H1 (cell line): ENCODE measurements at regions not wholly inside any gene's neighbourhood (a gene's known extent, or its start where the extent isn't known, plus 50 kb on each side); places are given as distances from the start of the nearest gene placed in this dataset.

ENCODE experiments used
- CTCF ChIA-PET: fragments of 300-600 bp; sonication (Branson Sonifier 250); formaldehyde crosslinking; loops from one replicate; lab custom pipeline; 2021; ENCODE audit not compliant: partially characterized antibody; lab: Charles Lee
- POLR2A ChIA-PET: fragments of 300-600 bp; sonication (Branson Sonifier 250); formaldehyde crosslinking; loops from one replicate; lab custom pipeline; 2021; ENCODE audit warnings: inconsistent platforms; ENCODE audit not compliant: partially characterized antibody; lab: Charles Lee
- DNase-seq, 2 experiments: peaks; one replicate each; pipeline versions ENCODE4 v3.0.0 to v3.0.0-alpha.2; 2010 to 2022; ENCODE audit warnings: low spot score in 2 of 2, low read depth in 1 of 2, mixed read lengths in 1 of 2
- FAIRE-seq: peaks from 2 replicates; lab custom pipeline; 2011; peaks lifted over from hg19 to GRCh38; lab: Jason Lieb, UNC
- H2AFZ ChIP-seq: 2 replicates; pipeline ENCODE4 v1.8.1; 2012; ENCODE audit warnings: low read length, inconsistent platforms
- H2AK5ac ChIP-seq: 2 replicates; pipeline ENCODE4 v1.6.1; 2013; ENCODE audit warnings: low read depth, low read length
- H2BK120ac ChIP-seq: replicated peaks from 2 replicates; pipeline ENCODE3; 2013; ENCODE audit warnings: low read depth, low read length, inconsistent platforms
- H2BK12ac ChIP-seq: 2 replicates; pipeline ENCODE4 v1.6.1; 2013; ENCODE audit warnings: low read depth, low read length
- H2BK15ac ChIP-seq: 2 replicates; pipeline ENCODE4 v1.6.1; 2013; ENCODE audit warnings: low read length
- H2BK20ac ChIP-seq: 2 replicates; pipeline ENCODE4 v1.6.1; 2013; ENCODE audit warnings: low read length
- H2BK5ac ChIP-seq: 2 replicates; pipeline ENCODE4 v1.6.1; 2013; ENCODE audit warnings: low read depth, low read length
- H3K14ac ChIP-seq: 2 replicates; pipeline ENCODE4 v1.6.1; 2013; ENCODE audit warnings: inconsistent platforms; ENCODE audit not compliant: insufficient read length
- H3K18ac ChIP-seq: 2 replicates; pipeline ENCODE4 v1.6.1; 2013; ENCODE audit warnings: low read length; ENCODE audit errors: extremely low read depth
- H3K23ac ChIP-seq: 2 replicates; pipeline ENCODE4 v1.6.1; 2013; ENCODE audit warnings: inconsistent platforms; ENCODE audit not compliant: insufficient read length
- H3K23me2 ChIP-seq: 2 replicates; pipeline ENCODE4 v1.6.1; 2013; ENCODE audit warnings: low read depth, low read length
- H3K27ac ChIP-seq: 2 replicates; pipeline ENCODE4 v1.6.1; 2011; ENCODE audit warnings: low read depth, low read length, inconsistent platforms
- H3K27me3 ChIP-seq, 4 experiments: replicated peaks in 1 of 4; 1 replicate in 1 of 4; 2 replicates in 3 of 4; pipeline versions ENCODE4 v1.6.1 to v1.8.1; 2011 to 2013; ENCODE audit warnings: low read length in 3 of 4, mild to moderate bottlenecking in 3 of 4, inconsistent platforms in 2 of 4, mixed read lengths in 2 of 4, moderate library complexity in 1 of 4; ENCODE audit not compliant: control insufficient read depth in 3 of 4, insufficient read depth in 3 of 4; ENCODE audit errors: extremely low read depth in 1 of 4
- H3K36me3 ChIP-seq, 4 experiments: 2 replicates each; pipeline versions ENCODE4 v1.6.1 to v1.8.1; 2011 to 2013; ENCODE audit warnings: mild to moderate bottlenecking in 4 of 4, low read length in 3 of 4, moderate library complexity in 2 of 4, control low read depth in 1 of 4, inconsistent platforms in 1 of 4; ENCODE audit not compliant: insufficient read depth in 4 of 4, control insufficient read depth in 2 of 4
- H3K4ac ChIP-seq: replicated peaks from 2 replicates; pipeline ENCODE3; 2013; ENCODE audit warnings: low read length, low read depth, mixed read lengths, inconsistent platforms; ENCODE audit not compliant: insufficient read length
- H3K4me1 ChIP-seq, 4 experiments: replicated peaks in 1 of 4; 1 replicate in 1 of 4; 2 replicates in 3 of 4; pipeline versions ENCODE4 v1.6.1 to v1.8.1; 2011 to 2013; ENCODE audit warnings: low read length in 3 of 4, inconsistent platforms in 2 of 4, mixed read lengths in 1 of 4; ENCODE audit not compliant: insufficient read depth in 4 of 4, control insufficient read depth in 3 of 4
- H3K4me2 ChIP-seq, 2 experiments: 2 replicates each; pipeline versions ENCODE4 v1.6.1 to v1.8.1; 2011 to 2013; ENCODE audit warnings: low read depth in 2 of 2, low read length in 2 of 2, control low read depth in 1 of 2, inconsistent platforms in 1 of 2, mild to moderate bottlenecking in 1 of 2; ENCODE audit not compliant: insufficient read depth in 1 of 2
- H3K4me3 ChIP-seq, 4 experiments: fragments of 200-600, 300-600 bp in 1 of 4; sonication (generic), shearing (Covaris generic), sonication (Bioruptor Twin) in 1 of 4; 2 replicates each; pipeline versions ENCODE4 v1.5.1 to v1.8.1; 2011 to 2016; ENCODE audit warnings: low read length in 4 of 4, low read depth in 3 of 4, control low read depth in 2 of 4, inconsistent platforms in 2 of 4, mild to moderate bottlenecking in 2 of 4, mixed read lengths in 1 of 4, moderate library complexity in 1 of 4; ENCODE audit not compliant: insufficient read depth in 2 of 4; ENCODE audit errors: extremely low read depth in 1 of 4
- H3K56ac ChIP-seq: replicated peaks from 2 replicates; pipeline ENCODE3; 2013; ENCODE audit warnings: low read depth, mild to moderate bottlenecking, mixed read lengths, low read length, inconsistent platforms; ENCODE audit not compliant: insufficient read length
- H3K79me1 ChIP-seq: 2 replicates; pipeline ENCODE4 v1.6.1; 2013; ENCODE audit warnings: low read depth, low read length, control low read depth
- H3K79me2 ChIP-seq, 2 experiments: 2 replicates each; pipeline versions ENCODE4 v1.6.1 to v1.8.1; 2012 to 2013; ENCODE audit warnings: low read length in 2 of 2, mild to moderate bottlenecking in 2 of 2, inconsistent platforms in 1 of 2; ENCODE audit not compliant: insufficient read depth in 2 of 2, control insufficient read depth in 1 of 2
- H3K9ac ChIP-seq, 4 experiments: replicated peaks in 1 of 4; 1 replicate in 1 of 4; 2 replicates in 3 of 4; pipeline versions ENCODE4 v1.6.1 to v1.8.1; 2011 to 2013; ENCODE audit warnings: low read depth in 3 of 4, low read length in 3 of 4, control low read depth in 2 of 4, mild to moderate bottlenecking in 2 of 4, moderate library complexity in 2 of 4, inconsistent platforms in 1 of 4; ENCODE audit errors: extremely low read depth in 1 of 4
- H3K9me3 ChIP-seq, 2 experiments: 2 replicates each; pipeline versions ENCODE4 v1.6.1 to v1.8.1; 2012 to 2013; ENCODE audit warnings: mild to moderate bottlenecking in 2 of 2, moderate library complexity in 2 of 2, control low read depth in 1 of 2, inconsistent platforms in 1 of 2, low read depth in 1 of 2, low read length in 1 of 2, mixed read lengths in 1 of 2; ENCODE audit not compliant: insufficient read depth in 2 of 2
- H4K20me1 ChIP-seq, 2 experiments: replicated peaks in 1 of 2; 2 replicates each; pipeline versions ENCODE3 to v1.8.1; 2011 to 2013; ENCODE audit warnings: inconsistent platforms in 2 of 2, low read length in 2 of 2, mild to moderate bottlenecking in 1 of 2; ENCODE audit not compliant: insufficient read depth in 2 of 2, control insufficient read depth in 1 of 2
- H4K5ac ChIP-seq: 2 replicates; pipeline ENCODE4 v1.6.1; 2013; ENCODE audit warnings: low read length, low read depth, mixed read lengths, inconsistent platforms; ENCODE audit not compliant: insufficient read length
- H4K8ac ChIP-seq: 2 replicates; pipeline ENCODE4 v1.8.0; 2013; ENCODE audit warnings: mild to moderate bottlenecking, moderate library complexity, low read length, inconsistent platforms; ENCODE audit not compliant: insufficient read depth; ENCODE audit errors: extremely low read depth
- H4K91ac ChIP-seq: replicated peaks from 2 replicates; pipeline ENCODE3; 2013; ENCODE audit warnings: low read length, mixed read lengths, inconsistent platforms; ENCODE audit not compliant: insufficient read length
- ATF2 ChIP-seq: IDR thresholded peaks from 2 replicates; pipeline ENCODE4 v1.6.1; 2012; ENCODE audit warnings: low read length, inconsistent platforms
- BCL11A ChIP-seq, 2 experiments: IDR thresholded peaks; one replicate each; pipeline ENCODE4 v1.6.1; 2011; ENCODE audit warnings: low read depth in 2 of 2, low read length in 2 of 2, mild to moderate bottlenecking in 2 of 2
- EGR1 ChIP-seq: IDR thresholded peaks from 2 replicates; pipeline ENCODE4 v1.6.1; 2011; ENCODE audit warnings: low read depth, low read length, borderline replicate concordance
- KDM4A ChIP-seq: IDR thresholded peaks from one replicate; pipeline ENCODE4 v1.7.1; 2012; ENCODE audit warnings: low read depth, mild to moderate bottlenecking, moderate library complexity, low read length, inconsistent platforms; ENCODE audit not compliant: severe bottlenecking
- POLR2A ChIP-seq, 2 experiments: IDR thresholded peaks; 1 replicate in 1 of 2; 2 replicates in 1 of 2; pipeline ENCODE4 v1.6.1; 2011; ENCODE audit warnings: low read depth in 2 of 2, low read length in 2 of 2, mild to moderate bottlenecking in 2 of 2; ENCODE audit errors: control extremely low read depth in 1 of 2
- RBBP5 ChIP-seq: IDR thresholded peaks from 2 replicates; pipeline ENCODE4 v1.7.1; 2012; ENCODE audit warnings: low read depth, mild to moderate bottlenecking, inconsistent platforms, low read length, moderate library complexity, borderline replicate concordance
- SAP30 ChIP-seq: fragments of 300-600 bp; sonication (generic); IDR thresholded peaks from 2 replicates; pipeline ENCODE4 v1.7.1; 2012; ENCODE audit warnings: low read length, moderate library complexity, mild to moderate bottlenecking, inconsistent platforms; ENCODE audit not compliant: insufficient read depth, insufficient replicate concordance
- SIRT6 ChIP-seq: IDR thresholded peaks from one replicate; pipeline ENCODE4 v1.7.1; 2012; ENCODE audit warnings: low read length, inconsistent platforms
- SP2 ChIP-seq: IDR thresholded peaks from 2 replicates; pipeline ENCODE4 v1.6.1; 2012; ENCODE audit warnings: mild to moderate bottlenecking, low read length, inconsistent platforms
- TAF1 ChIP-seq: IDR thresholded peaks from 2 replicates; pipeline ENCODE4 v1.6.1; 2011; ENCODE audit warnings: mild to moderate bottlenecking, low read depth, low read length
- WGBS, 2 experiments: shearing (Covaris generic) in 1 of 2; methylation state at CpG; one replicate each; pipeline versions ENCODE4 v1.1.6 to v1.1.7; 2013 to 2015; ENCODE audit warnings: low lambda C conversion rate in 2 of 2, mixed read lengths in 2 of 2, inconsistent platforms in 1 of 2, low coverage in 1 of 2, missing lambda C conversion rate in 1 of 2; ENCODE audit not compliant: insufficient replicate concordance in 2 of 2, insufficient coverage in 1 of 2, insufficient read length in 1 of 2; ENCODE audit errors: extremely low coverage in 1 of 2, missing lambda C conversion rate in 1 of 2; 5-methylcytosine and 5-hydroxymethylcytosine counted together

GRCh38 chr15:58336161-58336560, 95.6 kb upstream of the LIPC start:
- no peak overlapping the region for H2BK12ac ChIP-seq
- ChIA-PET POLR2A (no interaction called here), CTCF (interaction anchor here (0.7 kb wide), 1 partner anchor 746 kb away, joined by 3 read pairs; no protein-coding TSS in a partner anchor)
- H3K27me3 ChIP-seq, result no peaks in the 10 kb centered on the region
- no peak overlapping the region for H4K8ac ChIP-seq
- no peak overlapping the region for H2AK5ac ChIP-seq
- H3K56ac ChIP-seq, result no peak overlapping the region
- no peak overlapping the region for H4K91ac ChIP-seq
- FAIRE-seq, result no peak
- H3K9ac ChIP-seq, result no peak overlapping the region
- no peak overlapping the region for H3K14ac ChIP-seq
- no peak overlapping the region for H3K4me3 ChIP-seq
- no peak overlapping the region for H3K27ac ChIP-seq
- H3K4ac ChIP-seq, result no peak overlapping the region
- no peaks in the 10 kb centered on the region for H3K79me1 ChIP-seq
- no peak overlapping the region for H2BK120ac ChIP-seq
- no peaks in the 10 kb centered on the region for H4K20me1 ChIP-seq
- peaks cover 3 to 13% (median 8%) of the 10 kb centered on the region in 4 experiments; a peak in 5 of 7 replicates for H3K4me1 ChIP-seq
- H2AFZ ChIP-seq, result 0 out of 2 replicates have a peak overlapping the region, but pooled peaks have one; percentile 52
- H2BK5ac ChIP-seq, result no peak overlapping the region
- no peak overlapping the region for H3K4me2 ChIP-seq
- H3K79me2 ChIP-seq, result no peaks in the 10 kb centered on the region
- H3K18ac ChIP-seq, result no peak overlapping the region
- H3K9me3 ChIP-seq, result peaks cover 2 to 4% of the 10 kb centered on the region in 2 experiments; a peak in 2 of 4 replicates
- no peak overlapping the region for H2BK20ac ChIP-seq
- no peaks in the 10 kb centered on the region for H3K36me3 ChIP-seq
- no peak overlapping the region for H2BK15ac ChIP-seq
- H3K23ac ChIP-seq, result no peak overlapping the region
- no peak overlapping the region for H4K5ac ChIP-seq
- no peak for DNase-seq
- H3K23me2 ChIP-seq, result no peaks in the 10 kb centered on the region
- no peak for TF ChIP-seq POLR2A (IDR thresholded peaks at IDR 0.05; ENCODE audit: control extremely low read depth in 1 of 2, low read depth in 2 of 2, low read length in 2 of 2)
- no peak for TF ChIP-seq TAF1
- TF ChIP-seq ATF2, result no peak
- TF ChIP-seq KDM4A, result no peak
- TF ChIP-seq BCL11A (IDR thresholded peaks at IDR 0.05; ENCODE audit: low read depth in 2 of 2, low read length in 2 of 2), result no peak
- TF ChIP-seq EGR1, result no peak
- no peak for TF ChIP-seq RBBP5
- no peak for TF ChIP-seq SAP30
- TF ChIP-seq SP2, result no peak
- no peak for TF ChIP-seq SIRT6
- 58% methylated on average over 3 of the region's 3 CpGs; no CpG with 5 or more reads in 1 of the 2 experiments for WGBS, 2 experiments
